Colonic mucosa (tissue), 4 donors: ENCODE measurements at regions not wholly inside any gene's neighbourhood (a gene's known extent, or its start where the extent isn't known, plus 50 kb on each side); places are given as distances from the start of the nearest gene placed in this dataset.

ENCODE experiments used
- DNase-seq: peaks from one replicate; pipeline ENCODE4 v3.0.0-alpha.2; 2020
- H3K27ac ChIP-seq: fragments of 200-600 bp; one replicate; pipeline ENCODE4 v1.8.0; 2021
- H3K27me3 ChIP-seq: fragments of 200-600 bp; one replicate; pipeline ENCODE4 v1.8.0; 2021
- H3K36me3 ChIP-seq: fragments of 200-600 bp; one replicate; pipeline ENCODE4 v1.8.0; 2021
- H3K4me1 ChIP-seq: fragments of 200-600 bp; one replicate; pipeline ENCODE4 v1.8.0; 2021; ENCODE audit warnings: mild to moderate bottlenecking
- H3K4me3 ChIP-seq: fragments of 200-600 bp; one replicate; pipeline ENCODE4 v1.8.0; 2021
- H3K9ac ChIP-seq, 2 donors: one replicate each; pipeline ENCODE4 v1.7.0; 2013; ENCODE audit warnings: control low read depth in 2 of 2, low read depth in 2 of 2, low read length in 2 of 2
- H3K9me3 ChIP-seq: fragments of 200-600 bp; one replicate; pipeline ENCODE4 v1.8.0; 2021
- intact Hi-C: fragments of 100-400 bp; cut with DNase I; formaldehyde crosslinking; loops from one replicate; pipeline ENCODE4 v1.14.1; 2022
- TF ChIP-seq, protein P1 (sequence below): fragments of 200-600 bp; IDR thresholded peaks from one replicate; pipeline ENCODE4 v1.8.0; 2022; ENCODE audit warnings: antibody characterized with exemption, mild to moderate bottlenecking
- donor health status: healthy.
- donor health status: DM: no; HTN: no; CAD: no.
- donor health status: DM: no; HTN: no; CAD: no.

DNA sequence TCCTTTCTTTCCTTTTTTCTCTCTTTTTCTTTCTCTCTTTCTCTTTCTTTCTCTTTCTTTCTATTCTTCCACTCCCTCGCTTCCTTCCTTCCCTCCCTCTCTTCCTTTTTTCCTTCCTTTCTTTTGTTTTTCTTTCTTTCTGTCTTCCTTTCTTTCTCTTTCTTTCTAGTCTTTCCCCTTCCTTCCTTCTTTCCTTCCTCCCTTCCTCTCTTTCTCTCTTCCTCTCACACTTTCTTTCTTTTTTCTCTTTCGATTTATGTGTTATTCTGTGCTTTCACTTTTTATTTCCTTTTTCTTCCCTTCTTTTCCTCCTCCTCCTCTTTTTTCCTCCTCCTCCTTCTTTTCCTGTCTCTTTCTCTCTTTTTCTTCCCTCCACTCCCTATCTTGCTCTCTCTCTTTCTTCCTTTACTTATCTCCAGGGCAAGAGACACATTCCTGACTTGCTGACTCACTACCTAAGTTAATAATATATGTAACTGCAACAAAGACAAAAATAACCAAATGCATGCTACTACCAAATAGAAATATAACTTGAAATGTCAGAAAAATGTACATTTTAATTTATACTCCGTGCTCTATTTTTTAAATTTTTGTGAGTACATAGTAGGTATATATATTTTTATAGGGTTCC, 445.5 kb downstream of the GABRG2 start:
- H3K27me3 ChIP-seq, result no peaks in the 10 kb centered on the region
- no peaks in the 10 kb centered on the region for H3K36me3 ChIP-seq
- H3K27ac ChIP-seq, result no peak overlapping the region
- TF ChIP-seq, protein P1, sequence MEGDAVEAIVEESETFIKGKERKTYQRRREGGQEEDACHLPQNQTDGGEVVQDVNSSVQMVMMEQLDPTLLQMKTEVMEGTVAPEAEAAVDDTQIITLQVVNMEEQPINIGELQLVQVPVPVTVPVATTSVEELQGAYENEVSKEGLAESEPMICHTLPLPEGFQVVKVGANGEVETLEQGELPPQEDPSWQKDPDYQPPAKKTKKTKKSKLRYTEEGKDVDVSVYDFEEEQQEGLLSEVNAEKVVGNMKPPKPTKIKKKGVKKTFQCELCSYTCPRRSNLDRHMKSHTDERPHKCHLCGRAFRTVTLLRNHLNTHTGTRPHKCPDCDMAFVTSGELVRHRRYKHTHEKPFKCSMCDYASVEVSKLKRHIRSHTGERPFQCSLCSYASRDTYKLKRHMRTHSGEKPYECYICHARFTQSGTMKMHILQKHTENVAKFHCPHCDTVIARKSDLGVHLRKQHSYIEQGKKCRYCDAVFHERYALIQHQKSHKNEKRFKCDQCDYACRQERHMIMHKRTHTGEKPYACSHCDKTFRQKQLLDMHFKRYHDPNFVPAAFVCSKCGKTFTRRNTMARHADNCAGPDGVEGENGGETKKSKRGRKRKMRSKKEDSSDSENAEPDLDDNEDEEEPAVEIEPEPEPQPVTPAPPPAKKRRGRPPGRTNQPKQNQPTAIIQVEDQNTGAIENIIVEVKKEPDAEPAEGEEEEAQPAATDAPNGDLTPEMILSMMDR, result no peak
- H3K9me3 ChIP-seq, result no peaks in the 10 kb centered on the region
- H3K4me1 ChIP-seq, result no peaks in the 10 kb centered on the region
- intact Hi-C loops, result no loop called here
- DNase-seq, result no peak
- H3K9ac ChIP-seq, result no peak overlapping the region
- H3K4me3 ChIP-seq, result no peak overlapping the region

DNA sequence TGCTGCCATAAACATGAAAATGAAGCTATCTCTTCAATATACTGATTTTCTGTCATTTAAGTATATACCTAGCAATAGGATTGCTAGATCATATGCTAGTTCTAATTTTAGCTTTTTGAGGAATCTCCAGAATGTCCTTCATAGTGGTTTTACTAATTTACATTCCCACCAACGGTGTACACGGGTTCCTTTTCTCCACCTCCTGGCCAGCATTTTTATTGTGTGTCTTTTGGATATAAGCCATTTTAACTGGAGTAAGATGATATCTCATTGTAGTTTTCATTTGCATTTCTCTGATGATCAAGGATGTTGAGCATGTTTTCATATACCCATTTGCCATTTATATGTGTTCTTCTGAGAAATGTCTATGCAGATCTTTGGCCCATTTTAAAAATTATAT, 446.5 kb downstream of the GABRG2 start:
- intact Hi-C loops, result no loop called here
- Histone ChIP-seq H3K36me3 (no peaks in the 10 kb centered on the region), H3K4me1 (no peaks in the 10 kb centered on the region), H3K27ac (no peak overlapping the region), H3K27me3 (no peaks in the 10 kb centered on the region), H3K9me3 (no peaks in the 10 kb centered on the region), H3K9ac (no peak overlapping the region), H3K4me3 (no peak overlapping the region)
- TF ChIP-seq, protein P1, result no peak
- no peak for DNase-seq

DNA sequence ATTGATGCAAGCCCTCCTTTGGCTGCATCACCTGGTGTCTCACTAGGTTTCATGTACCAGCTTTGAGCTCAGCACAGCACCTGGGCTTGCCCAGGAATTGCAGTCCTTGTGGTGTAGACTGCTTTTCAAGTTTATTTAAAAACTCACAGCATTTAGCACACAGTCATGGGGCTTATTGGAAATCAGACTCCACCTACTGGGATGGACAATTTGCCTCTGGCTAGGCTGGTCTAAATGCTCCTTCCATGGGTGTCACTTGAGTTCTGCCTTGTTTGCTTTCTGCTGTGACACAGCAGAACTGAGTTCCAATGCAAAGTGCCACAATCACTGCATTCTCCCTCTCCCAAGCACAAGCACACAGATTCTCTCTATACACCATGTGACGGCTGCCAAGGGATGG, 453.3 kb downstream of the GABRG2 start:
- intact Hi-C loops, result no loop called here
- no peak overlapping the region for H3K27ac ChIP-seq
- H3K4me3 ChIP-seq, result no peak overlapping the region
- TF ChIP-seq, protein P1, result no peak
- no peaks in the 10 kb centered on the region for H3K27me3 ChIP-seq
- no peaks in the 10 kb centered on the region for H3K36me3 ChIP-seq
- H3K9me3 ChIP-seq, result no peaks in the 10 kb centered on the region
- no peak overlapping the region for H3K9ac ChIP-seq
- no peaks in the 10 kb centered on the region for H3K4me1 ChIP-seq
- no peak for DNase-seq

DNA sequence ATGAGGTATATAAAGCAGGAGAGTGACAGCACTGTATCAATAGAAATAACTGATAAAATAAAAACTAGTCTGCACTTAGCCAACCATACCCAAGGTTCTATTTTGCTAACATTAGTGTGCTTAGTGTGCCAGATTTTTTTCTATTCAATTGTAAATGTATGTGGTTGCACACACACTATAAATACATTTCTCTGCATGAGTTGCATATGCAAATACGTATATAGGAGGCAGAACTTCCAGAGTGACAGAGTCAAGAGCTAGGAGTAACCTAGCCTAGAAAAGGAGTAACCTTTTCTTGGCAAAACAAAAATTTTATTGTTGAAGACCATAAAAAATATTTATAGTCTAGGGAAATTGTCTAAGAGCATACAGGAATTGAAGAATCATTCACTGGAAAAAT, 461.6 kb downstream of the GABRG2 start:
- H3K9ac ChIP-seq, result no peak overlapping the region
- no peak for DNase-seq
- TF ChIP-seq, protein P1, result no peak
- H3K4me1 ChIP-seq, result no peaks in the 10 kb centered on the region
- H3K36me3 ChIP-seq, result no peaks in the 10 kb centered on the region
- no peaks in the 10 kb centered on the region for H3K9me3 ChIP-seq
- no peak overlapping the region for H3K4me3 ChIP-seq
- no peaks in the 10 kb centered on the region for H3K27me3 ChIP-seq
- no peak overlapping the region for H3K27ac ChIP-seq
- intact Hi-C loops, result no loop called here

DNA sequence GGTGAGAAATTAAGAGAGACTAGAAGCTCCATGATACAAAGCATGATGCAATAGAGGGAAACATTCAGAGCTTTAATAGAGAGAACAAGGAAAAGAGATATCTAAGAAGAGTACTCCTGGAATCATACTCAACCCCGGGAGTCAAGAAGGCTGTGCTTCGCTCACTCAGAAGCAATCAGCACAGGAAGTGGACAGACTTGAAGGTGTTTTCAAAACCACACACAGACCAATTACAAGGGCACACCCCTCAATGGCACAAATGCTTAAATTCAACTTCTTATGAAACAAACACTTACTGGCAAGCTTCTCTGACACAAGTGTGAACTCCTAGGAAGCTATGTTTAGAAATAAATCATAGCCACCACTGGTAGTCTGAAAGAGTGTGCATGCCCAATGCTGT, 462.3 kb downstream of the GABRG2 start:
- intact Hi-C loops, result no loop called here
- no peaks in the 10 kb centered on the region for H3K27me3 ChIP-seq
- no peaks in the 10 kb centered on the region for H3K36me3 ChIP-seq
- no peak overlapping the region for H3K4me3 ChIP-seq
- no peak overlapping the region for H3K27ac ChIP-seq
- DNase-seq, result no peak
- TF ChIP-seq, protein P1, result no peak
- H3K9me3 ChIP-seq, result no peaks in the 10 kb centered on the region
- no peaks in the 10 kb centered on the region for H3K4me1 ChIP-seq
- no peak overlapping the region for H3K9ac ChIP-seq
